A549 (cell line): ENCODE measurements at regions not wholly inside any gene's neighbourhood (a gene's known extent, or its start where the extent isn't known, plus 50 kb on each side); places are given as distances from the start of the nearest gene placed in this dataset.

ENCODE experiments used
- BHLHE40 ChIP-seq: IDR thresholded peaks from 2 replicates; pipeline ENCODE4 v1.6.1; 2012; ENCODE audit warnings: low read depth, low read length, inconsistent platforms
- HOXA7 ChIP-seq: fragments of 250-450 bp; sonication (Bioruptor Pico); IDR thresholded peaks from 2 replicates; pipeline ENCODE4 v1.5.0; 2020; ENCODE audit warnings: mild to moderate bottlenecking, moderate library complexity
- MAFK ChIP-seq: fragments of 450-650 bp; IDR thresholded peaks from 2 replicates; pipeline ENCODE4 v1.6.1; 2014; ENCODE audit not compliant: partially characterized antibody
- POLR2A ChIP-seq: IDR thresholded peaks from 2 replicates; pipeline ENCODE4 v1.6.1; 2012; ENCODE audit warnings: mild to moderate bottlenecking, low read length
- RAD21 ChIP-seq, 2 experiments: fragments of >200 bp in 1 of 2; sonication (Bioruptor Twin) in 1 of 2; formaldehyde crosslinking in 1 of 2; IDR thresholded peaks in 1 of 2; conservative IDR thresholded peaks in 1 of 2; 2 replicates in 1 of 2; 3 replicates in 1 of 2; pipeline ENCODE4 v1.6.1; 2012 to 2018; ENCODE audit warnings: inconsistent platforms in 1 of 2
- SMC3 ChIP-seq: fragments of >200 bp; sonication (Bioruptor Twin); formaldehyde crosslinking; IDR thresholded peaks from 3 replicates; pipeline ENCODE4 v1.6.1; 2018; ENCODE audit warnings: inconsistent platforms
- TF ChIP-seq, protein P1 (sequence below): fragments of >200 bp; sonication (Bioruptor Twin); formaldehyde crosslinking; IDR thresholded peaks from 3 replicates; pipeline ENCODE4 v1.5.1; 2016
- TF ChIP-seq, protein P2 (sequence below): IDR thresholded peaks from 2 replicates; pipeline ENCODE4 v1.6.1; 2012

DNA sequence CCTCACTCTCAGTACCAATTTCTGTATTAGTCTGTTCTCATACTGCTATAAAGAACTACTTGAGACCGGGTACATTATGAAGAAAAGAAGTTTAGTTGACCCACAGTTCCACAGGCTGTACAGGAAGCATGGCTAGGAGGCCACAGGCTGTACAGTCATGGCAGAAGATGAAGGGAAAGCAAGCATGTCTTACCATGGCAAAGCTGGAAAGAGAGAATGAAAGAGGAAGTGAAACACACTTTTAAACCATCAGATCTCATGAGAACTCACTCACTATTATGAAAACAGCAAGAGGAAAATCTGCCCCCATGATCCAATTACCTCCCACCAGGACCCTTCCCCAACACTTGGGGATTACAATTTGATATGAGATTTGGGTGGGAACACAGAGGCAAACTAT lies 698.8 kb downstream of the CDH9 start:
- TF ChIP-seq RAD21 (conservative IDR thresholded peaks at IDR 0.05 in 1 of 2, IDR thresholded peaks at IDR 0.05 in 1 of 2) (no peak), BHLHE40 (no peak), SMC3 (no peak), HOXA7 (CRISPR knock-in tag) (no peak), POLR2A (no peak), MAFK (no peak)
- TF ChIP-seq, protein P1, sequence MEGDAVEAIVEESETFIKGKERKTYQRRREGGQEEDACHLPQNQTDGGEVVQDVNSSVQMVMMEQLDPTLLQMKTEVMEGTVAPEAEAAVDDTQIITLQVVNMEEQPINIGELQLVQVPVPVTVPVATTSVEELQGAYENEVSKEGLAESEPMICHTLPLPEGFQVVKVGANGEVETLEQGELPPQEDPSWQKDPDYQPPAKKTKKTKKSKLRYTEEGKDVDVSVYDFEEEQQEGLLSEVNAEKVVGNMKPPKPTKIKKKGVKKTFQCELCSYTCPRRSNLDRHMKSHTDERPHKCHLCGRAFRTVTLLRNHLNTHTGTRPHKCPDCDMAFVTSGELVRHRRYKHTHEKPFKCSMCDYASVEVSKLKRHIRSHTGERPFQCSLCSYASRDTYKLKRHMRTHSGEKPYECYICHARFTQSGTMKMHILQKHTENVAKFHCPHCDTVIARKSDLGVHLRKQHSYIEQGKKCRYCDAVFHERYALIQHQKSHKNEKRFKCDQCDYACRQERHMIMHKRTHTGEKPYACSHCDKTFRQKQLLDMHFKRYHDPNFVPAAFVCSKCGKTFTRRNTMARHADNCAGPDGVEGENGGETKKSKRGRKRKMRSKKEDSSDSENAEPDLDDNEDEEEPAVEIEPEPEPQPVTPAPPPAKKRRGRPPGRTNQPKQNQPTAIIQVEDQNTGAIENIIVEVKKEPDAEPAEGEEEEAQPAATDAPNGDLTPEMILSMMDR: no peak
- TF ChIP-seq, protein P2, sequence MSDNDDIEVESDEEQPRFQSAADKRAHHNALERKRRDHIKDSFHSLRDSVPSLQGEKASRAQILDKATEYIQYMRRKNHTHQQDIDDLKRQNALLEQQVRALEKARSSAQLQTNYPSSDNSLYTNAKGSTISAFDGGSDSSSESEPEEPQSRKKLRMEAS: no peak
